ENCODE measurements at regions not wholly inside any gene's neighbourhood (a gene's known extent, or its start where the extent isn't known, plus 50 kb on each side); places are given as distances from the start of the nearest gene placed in this dataset.
"Not testable (repeated sequence)": the region's sequence is repeated elsewhere in the genome, so short reads cannot be mapped to it uniquely, and the experiment has no call there.

DNA sequence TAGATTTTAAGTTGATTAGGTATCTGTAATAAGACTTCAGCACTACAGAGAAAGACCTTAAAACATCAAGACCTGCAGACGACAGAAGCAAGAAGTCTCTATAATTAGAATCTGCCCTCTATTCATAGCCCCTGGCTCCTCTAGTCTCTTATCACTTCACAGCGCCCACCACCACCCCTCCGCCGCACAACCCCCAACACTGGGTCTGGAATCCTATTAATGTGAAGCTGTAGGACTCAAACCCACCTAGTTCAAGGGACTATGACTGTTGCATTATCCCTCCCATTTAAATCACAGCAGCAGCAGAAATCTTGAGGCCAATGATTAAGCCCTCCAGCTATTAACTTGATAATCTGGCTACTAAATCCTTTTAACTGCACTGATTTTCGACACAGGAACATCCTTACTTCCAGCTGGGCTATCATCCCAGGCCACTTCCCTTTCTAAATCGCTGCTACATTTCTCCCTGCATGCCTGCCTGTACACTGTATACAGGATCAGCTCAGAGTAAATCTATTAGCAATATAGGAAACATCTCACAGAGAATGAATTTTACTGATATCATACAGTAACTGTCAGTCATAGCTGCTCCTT is 159.5 kb upstream of the GRAMD2B start:
- intact Hi-C loops (cut with micrococcal nuclease) = no loop called here

DNA sequence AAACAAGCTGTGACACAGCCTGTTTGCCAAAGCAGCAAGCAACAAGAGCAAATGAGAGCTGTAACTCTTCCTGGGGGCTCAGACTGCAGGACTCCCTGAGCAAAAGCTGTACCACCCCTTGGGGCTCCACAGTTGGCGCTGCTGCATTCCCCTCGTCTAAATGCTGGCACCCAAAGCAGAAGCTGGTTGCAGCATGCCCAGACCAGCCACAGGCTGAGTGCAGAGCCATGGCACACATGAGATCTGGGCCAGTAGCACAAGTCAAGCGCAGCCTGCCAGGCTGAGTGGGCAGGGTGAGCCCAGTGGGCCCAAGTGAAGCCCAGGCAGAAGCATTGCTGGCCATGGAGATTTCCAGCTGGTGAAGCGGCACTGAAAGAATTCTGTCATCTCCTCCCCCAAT is 157.3 kb upstream of the GRAMD2B start:
- intact Hi-C loops (cut with micrococcal nuclease) = no loop called here

DNA sequence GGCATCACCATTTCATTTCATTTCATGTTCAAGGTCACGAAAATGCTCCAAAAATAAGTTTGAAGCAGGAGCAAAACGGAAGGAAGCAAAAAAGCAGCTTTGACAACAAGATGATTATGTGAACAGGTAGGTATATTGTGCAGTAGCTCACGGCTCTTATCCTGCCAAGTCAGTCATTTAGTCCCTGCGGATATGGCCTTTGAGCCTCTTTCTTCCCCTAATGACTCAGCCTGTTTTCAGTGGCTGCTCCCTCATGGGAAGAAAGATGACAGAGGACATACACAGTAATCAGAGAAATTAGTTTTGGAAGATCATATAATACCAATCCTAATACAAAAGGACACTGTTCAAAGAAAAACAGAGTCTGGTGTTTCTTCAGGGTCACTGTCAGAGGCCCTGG is 155.8 kb upstream of the GRAMD2B start:
- intact Hi-C loops (cut with micrococcal nuclease) = no loop called here

DNA sequence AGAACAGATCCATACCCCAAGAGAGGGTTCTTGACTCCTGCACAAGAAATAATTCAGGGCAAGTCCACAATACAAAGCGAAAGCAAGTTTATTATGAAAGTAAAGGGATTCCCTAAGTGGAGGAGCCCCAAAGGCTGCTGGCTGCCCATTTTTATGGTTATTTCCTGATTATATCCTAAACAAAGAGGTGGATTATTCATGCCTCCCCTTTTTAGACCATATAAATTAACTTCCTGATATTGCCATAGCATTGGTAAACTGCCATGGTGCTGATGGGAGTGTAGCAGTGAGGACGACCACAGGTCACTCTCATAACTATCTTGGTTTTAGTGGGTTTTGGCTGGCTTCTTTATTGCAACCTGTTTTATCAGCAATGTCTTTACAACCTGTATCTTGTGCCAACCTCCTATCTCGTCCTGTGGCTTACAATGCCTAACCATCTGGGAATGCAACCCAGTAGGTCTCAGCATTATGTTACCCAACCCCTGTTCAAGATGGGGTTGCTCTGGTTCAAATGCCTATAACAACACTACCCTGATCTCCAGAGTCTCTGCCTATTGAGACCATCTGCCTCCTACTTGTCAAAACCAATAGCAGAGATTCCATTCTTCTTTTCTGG is 154.4 kb upstream of the GRAMD2B start:
- intact Hi-C loops (cut with micrococcal nuclease) = no loop called here

DNA sequence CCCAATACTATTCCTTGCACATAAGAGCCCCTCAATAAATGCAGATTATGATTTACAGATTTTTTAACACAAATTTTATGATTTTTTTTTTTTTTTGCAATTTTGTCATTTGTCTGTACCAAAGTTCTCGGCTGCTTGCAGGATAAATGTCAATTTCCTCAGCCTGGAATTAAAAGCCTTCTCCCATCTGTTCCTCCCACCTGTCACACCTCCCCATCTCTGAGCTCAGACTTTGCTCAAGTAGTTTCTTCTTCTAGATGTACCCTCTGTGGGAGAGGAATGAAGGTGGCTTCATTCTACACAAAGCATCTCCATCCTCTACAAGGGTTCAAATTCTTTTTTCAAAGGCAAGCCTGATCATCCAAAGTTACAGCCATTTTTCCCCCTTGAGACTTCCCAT is 153.7 kb upstream of the GRAMD2B start:
- intact Hi-C loops (cut with micrococcal nuclease) = no loop called here

DNA sequence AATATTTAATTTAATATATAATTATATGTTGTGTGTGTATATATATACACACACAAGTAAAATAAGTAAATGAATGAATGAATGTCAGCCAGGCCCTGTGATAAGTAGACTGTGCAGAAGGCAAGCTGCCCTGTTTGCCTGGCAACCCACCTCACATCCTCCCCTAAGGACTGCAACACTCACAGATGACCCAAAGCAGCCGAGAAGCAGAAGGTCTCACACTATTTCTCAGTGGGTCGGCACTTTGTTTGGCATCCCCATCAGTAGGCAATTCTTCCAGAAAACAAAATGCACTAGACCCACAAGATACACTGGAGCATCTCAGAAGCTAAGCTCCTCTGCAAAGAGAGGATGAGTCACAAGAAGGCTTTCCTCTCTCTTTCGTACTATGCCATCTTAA is 152.1 kb upstream of the GRAMD2B start:
- intact Hi-C loops (cut with micrococcal nuclease) = no loop called here

DNA sequence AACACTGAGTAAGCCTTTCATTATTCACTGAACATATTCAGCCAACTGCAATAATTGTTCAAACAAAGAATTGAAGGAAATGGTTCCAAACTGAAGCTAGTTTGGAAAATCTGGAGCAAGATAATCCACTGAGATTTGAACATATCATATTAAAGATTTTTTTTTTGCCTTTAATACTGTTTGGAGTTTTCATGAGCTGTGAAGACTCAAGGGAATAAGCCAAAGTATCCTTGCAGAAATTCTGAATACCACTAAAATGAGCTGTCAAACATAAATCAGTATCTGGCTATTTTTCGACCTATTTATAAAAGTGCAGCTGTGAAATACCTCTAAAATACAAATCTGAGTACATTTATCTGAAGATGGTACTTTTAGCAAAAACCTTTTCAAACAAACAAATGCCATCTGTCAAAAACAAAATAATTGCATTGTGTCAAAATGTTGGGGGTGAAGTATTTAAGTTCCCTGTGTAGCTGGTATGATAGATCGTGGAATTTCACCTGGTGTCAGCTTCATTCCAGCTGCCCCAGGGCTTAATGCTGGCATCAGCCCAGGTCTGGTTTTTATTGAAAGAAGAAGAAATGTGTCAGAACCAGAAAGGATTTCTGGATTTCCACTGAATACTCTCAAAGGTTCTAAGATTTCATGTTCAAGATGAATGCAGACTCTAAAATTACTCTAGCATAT is 149.0 kb upstream of the GRAMD2B start:
- intact Hi-C loops (cut with micrococcal nuclease) = no loop called here

DNA sequence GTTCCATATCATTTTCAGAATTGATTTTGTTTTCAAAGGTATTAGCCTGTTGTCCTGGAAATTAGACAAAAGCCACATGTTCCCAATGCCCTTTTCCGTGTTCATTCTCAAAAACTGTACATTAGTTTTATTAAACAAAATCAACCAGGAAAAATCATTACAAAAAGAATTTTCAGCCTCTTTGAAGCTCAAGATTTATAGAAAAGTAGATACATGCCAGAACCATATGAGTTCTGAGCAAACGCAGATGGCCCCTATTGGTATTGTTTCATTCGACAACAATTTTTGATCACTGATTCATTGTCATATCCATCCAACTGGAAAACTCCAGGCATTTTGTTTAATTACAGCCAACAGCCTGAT is 148.5 kb upstream of the GRAMD2B start:
- intact Hi-C loops (cut with micrococcal nuclease) = no loop called here

DNA sequence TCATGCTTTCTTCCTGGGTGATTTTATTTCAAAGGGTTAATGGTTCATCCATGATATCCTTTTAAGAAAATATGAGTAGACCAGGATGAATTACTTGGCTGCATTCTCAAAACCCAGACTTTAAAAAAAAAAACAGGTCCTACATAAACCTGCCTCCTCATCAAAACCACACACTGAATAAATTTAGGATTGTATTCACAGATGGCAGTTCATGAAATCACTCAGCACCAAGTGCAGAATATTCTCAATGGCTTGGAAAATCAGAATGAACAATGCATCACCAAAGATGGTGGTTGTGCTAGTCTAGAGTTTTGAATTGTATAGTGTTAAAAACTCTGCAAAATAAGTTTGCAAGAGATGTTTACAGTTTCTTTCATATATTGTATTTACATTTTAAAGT is 145.4 kb upstream of the GRAMD2B start:
- intact Hi-C loops (cut with micrococcal nuclease) = no loop called here

DNA sequence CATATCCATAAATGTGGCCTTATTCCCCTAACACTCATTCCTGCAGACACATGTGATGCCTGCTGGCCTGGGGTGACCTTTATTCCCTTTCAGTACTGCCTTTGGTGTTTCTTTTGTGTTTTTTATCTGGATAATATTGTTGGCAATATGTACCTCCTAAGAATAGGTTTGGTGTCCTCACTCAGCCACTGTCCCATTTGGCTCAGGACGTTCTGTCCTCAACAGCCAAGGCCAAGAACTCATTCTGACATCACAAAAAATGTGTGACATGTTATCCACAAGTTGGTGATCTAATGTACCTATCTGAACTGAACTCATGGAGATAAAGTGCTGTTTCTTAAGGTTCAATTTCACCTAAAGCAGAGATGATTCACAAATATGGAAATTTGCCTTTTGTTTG is 142.9 kb upstream of the GRAMD2B start:
- intact Hi-C loops (cut with micrococcal nuclease) = no loop called here

DNA sequence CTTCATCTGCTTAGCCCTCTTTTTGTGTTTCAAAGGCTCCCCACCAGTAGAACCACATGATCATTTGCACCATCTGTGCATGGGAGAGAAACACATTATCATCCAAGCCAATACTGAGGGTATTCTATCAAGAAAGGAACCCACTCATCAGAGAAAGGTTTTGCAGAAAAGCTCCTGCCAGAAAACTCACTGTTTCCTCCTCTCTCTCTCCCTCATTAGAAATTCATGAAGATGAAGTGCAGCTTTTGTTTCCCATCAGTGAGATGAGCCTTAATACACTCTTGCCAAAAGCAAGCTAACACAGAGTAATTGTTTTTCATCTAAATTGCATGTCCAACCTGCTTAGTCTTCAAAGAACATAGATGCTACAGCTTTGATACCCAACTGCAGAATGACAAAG is 142.4 kb upstream of the GRAMD2B start:
- intact Hi-C loops (cut with micrococcal nuclease) = no loop called here

DNA sequence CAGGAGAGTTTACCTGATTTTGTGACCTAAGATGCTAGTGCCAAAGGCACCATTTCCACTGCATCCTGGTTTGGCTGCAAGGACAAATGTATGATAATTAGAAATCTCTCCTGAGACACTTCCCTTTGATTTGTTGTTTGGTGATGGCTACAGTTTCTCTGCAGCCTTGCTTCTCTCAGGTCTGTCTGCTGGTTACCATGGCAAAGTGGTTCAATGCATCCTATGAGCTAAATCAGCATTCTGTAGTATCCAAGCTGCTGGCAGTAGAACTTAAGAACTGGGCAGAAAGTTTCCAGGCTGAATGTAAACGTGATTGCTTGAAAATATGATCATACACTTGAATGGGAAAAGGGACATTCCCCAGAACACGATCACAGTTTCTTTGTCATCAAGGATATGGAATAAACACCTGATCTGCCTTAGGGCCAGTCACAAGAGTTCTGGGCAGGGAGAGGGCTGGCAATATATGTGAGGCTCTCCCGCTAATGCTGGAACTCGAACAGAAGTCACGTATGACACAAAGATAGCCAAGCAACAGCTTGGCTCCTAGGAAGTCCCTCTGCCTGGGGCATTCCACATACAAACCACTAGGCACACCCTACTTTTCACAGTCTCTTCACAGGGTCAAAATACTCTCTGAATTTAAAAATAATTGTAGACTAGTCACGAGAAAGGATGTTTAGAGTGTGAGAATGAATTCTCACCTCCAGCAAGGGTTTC is 138.1 kb upstream of the GRAMD2B start:
- intact Hi-C loops (cut with micrococcal nuclease) = no loop called here

DNA sequence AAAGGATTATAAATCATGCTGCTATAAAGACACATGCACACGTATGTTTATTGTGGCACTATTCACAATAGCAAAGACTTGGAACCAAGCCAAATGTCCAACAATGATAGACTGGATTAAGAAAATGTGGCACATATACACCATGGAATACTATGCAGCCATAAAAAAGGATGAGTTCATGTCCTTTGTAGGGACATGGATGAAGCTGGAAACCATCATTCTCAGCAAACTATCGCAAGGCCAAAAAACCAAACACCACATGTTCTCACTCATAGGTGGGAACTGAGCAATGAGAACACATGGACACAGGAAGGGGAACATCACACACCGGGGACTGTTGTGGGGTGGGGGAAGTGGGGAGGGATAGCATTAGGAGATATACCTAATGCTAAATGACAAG is 127.1 kb upstream of the GRAMD2B start:
- intact Hi-C loops (cut with micrococcal nuclease) = not testable (repeated sequence)

DNA sequence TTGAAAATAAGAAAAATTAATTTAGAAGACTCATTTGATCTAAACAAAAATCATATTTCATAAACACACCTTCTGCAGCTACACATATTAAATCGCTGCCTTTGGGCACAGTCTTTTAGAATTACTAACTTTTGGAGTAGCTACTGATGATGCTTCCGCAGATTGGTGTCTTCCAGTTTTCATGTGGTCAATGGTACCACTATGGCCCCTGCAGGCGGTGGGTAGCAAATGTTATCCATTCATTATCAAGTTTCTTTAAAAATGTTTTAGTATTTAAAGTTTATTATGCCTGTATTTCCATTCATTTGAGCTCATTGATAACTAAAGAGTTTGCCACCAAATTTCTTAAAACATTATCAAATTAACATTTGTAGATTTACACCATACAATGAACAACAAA is 122.9 kb upstream of the GRAMD2B start:
- intact Hi-C loops (cut with micrococcal nuclease) = no loop called here

DNA sequence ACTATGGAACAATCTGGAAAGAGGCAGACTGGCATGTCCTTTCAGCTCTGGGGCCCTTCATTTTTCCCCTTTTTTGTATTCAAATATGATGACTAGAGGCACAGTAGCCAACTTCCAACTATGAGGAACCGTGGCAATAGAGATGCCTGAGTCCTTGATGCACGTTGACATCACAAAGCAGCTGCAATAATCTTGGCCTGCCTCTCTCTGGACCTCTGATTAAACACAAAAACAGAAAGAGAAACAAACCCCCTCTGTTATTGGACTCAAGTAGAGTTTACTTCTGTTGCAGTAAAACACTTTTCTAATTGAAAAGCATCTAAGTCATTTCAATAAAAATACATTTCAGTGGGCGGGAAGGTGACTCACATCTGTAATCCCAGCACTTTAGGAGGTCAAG is 122.2 kb upstream of the GRAMD2B start:
- intact Hi-C loops (cut with micrococcal nuclease) = no loop called here

DNA sequence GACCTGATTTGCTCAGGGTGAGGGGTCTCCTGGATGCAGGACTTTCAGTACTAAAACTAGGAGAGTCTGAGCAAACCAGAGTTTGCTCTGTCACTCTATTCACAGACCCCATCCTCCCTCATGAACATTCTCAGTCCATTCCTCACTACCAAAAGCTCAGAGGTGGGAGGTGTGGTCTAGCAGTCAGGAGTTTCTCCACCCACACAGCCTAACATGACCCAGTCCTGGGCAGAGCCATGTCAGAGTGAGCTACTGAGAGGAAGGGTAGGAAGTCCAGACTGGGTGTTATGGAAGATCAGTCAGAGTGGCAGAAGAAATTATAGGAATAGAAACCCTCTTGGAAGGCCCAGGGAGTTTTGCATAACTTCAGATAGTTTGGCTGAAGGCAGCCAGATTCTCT is 113.3 kb upstream of the GRAMD2B start:
- intact Hi-C loops (cut with micrococcal nuclease) = no loop called here

DNA sequence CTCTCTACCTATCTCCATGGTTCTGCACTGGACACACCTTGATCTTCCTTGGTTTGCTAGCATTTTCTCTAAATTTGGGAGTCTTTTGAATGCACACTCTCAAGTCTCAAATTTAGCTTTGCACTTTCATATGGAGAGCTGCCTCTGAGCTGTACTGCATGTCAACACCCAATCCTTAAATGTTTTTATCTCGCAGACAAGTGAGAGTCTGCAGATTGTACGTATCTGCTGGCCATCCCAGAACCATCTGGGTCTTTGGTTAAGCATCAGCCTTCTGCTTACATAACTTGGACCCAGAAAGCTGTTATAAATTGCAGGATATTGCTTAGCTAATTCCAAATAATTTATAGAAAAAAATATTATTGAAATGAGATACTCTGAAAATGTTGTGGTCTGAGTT is 111.4 kb upstream of the GRAMD2B start:
- intact Hi-C loops (cut with micrococcal nuclease) = no loop called here

DNA sequence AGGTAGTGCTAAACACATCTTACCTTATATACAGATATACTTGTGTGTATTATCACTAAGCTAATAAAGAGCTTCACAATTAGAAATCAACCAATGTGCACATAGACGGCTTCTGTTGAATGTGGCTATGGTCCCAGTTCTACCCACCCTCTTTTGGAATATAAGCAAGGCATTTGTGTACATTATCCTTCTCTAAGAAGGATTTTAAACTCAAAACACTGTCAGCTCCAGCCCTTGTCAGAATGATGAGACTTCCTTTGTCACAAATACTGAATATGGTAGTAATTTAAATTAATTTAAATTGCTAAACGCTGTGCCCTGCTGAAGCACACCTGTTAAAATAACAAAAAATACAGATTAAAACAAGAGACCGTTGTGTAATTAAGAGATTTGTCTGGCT is 107.9 kb upstream of the GRAMD2B start:
- intact Hi-C loops (cut with micrococcal nuclease) = no loop called here

DNA sequence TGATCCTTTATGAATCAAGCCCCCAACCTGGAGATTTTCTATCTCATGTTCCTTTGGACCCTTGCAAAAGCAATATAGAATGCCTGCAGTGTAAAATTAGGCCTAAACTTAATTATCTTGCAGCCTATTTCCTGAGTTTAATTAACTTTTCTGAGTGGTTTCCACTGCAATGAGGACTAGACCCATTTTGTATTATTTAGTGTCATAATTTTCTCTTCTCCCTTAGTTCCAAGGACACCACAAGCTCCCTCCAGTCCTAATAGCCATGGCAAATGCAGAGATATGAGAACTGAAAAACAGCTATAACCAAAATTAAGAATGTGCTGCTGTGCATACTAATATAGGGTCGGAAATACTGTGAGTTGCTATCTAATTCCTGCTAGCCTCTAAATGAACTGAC is 90.9 kb upstream of the GRAMD2B start:
- intact Hi-C loops (cut with micrococcal nuclease) = no loop called here

DNA sequence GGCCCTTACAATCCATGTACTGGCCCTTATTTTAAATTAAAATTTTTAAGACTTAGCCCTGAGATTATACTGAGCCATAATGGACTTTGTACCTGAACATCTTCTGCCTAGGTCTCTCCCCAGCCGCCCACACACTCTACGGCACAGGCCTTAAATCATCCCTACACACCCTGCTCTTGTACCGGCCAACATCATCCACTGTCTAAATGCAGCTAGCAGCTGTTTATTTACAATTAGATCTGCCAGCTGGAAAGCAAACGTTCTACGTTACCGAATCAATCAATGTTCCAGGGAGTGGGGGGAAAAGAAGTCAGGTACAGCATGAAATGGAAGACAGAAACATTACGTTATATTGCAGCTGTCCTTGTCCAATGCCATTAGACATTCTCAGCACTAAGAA is 88.4 kb upstream of the GRAMD2B start:
- intact Hi-C loops (cut with micrococcal nuclease) = loop anchor here (5.0 kb wide), 1 partner anchor 468 kb away; no protein-coding TSS in a partner anchor

DNA sequence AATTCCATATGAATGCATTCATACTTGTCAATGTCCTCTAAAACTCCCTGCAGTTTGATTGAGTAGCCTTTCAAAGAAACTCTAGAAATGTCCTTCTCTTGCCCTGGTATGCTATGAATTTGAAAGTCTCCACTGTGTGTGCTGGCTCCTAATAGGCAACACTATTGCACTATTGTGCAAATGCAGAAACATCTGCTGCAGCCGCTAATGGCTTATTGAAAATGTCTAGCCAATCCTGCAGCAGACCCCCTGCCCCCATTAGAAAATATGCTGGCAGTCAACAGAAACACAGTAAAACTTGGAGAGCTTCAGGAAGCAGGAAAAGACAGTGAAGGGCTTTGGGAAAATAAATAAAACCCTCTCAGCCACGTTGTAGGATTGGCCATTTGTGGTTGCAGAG is 87.3 kb upstream of the GRAMD2B start:
- intact Hi-C loops (cut with micrococcal nuclease) = loop anchor here (5.0 kb wide), 1 partner anchor 466 kb away; no protein-coding TSS in a partner anchor

DNA sequence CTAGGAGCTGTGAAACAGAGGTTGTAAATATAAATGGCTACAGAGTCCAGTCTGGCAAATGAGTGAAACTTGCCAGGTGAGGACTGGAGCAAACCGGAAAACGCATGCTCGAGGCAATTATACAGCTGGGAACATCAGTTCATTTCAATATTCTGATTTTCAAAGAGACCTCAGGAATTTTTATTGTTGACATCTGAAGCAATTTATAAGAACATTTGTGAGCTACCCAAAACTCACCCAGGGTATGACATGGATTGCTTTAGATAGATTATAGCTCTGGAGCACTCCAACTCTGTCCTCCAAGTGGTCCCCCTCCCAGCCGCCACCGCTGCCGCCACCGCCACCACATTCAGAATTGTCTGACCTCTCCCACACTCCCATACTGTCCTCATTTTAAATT is 84.6 kb upstream of the GRAMD2B start:
- intact Hi-C loops (cut with micrococcal nuclease) = loop anchor here (1.0 to 5.0 kb wide), 8 partner anchors 16 to 1155 kb away; no protein-coding TSS in a partner anchor
